ENCODE measurements at regions not wholly inside any gene's neighbourhood (a gene's known extent, or its start where the extent isn't known, plus 50 kb on each side); places are given as distances from the start of the nearest gene placed in this dataset.

DNA sequence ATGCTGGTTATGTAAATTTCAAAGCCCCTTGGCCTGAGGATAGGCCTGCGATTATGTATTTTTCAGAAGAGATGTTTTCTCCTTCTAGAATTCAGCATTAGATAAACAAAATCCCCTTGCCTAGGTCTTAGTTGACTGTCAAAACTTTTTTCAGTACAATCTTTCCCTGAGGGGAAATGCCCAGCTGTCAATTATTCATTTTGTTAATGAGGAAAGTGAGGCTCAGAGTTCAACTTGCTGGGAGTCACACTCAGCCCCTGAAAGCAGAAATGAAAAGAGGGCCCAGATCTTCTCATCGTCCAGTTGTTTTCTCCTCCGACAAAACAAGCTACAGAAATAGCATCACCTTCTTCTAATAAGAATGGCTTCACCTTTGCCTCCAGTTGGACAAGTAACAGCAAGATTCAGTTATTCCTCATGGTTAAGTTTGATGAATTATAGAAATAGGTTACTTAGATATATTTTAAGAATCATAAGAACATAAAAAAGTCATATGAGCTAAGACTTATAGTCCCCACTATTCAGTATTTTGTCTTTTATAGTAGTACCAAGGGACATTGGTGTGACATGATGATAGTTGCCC lies 627.1 kb upstream of the WWC1 start:
- Mint-ChIP-seq H3K4me1 (no peaks in the 10 kb centered on the region), H3K9me3 (no peaks in the 10 kb centered on the region), H3K27me3 (no peaks in the 10 kb centered on the region), H3K4me3 (no peak overlapping the region), H3K36me3 (no peaks in the 10 kb centered on the region), H3K27ac (no peak overlapping the region)

DNA sequence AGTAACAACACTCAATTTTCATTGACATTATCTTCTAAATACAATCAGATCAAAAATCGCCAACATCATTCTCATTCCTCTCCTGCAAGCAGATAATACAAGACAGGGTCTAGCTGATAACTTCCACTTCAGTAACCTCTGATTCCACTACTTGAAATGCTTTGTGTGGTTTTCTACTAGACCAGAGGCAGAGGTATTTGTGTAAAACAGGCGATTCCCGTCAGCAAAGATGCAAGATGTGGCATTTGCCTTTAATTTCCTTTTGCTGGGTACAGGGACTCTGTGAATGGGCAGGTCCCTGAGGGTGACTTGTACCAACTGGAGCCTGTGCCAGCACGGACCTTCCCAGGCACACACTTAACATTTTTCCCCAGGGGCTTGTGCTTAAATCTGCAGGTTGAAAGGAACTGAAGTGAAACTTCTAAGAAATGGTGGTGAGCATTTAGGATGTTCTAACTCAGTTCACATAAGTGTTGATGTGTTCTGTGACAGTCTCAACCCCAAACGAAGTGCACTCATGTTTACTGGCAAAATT lies 625.5 kb upstream of the WWC1 start:
- no peaks in the 10 kb centered on the region for H3K4me1 Mint-ChIP-seq
- H3K4me3 Mint-ChIP-seq: no peak overlapping the region
- H3K36me3 Mint-ChIP-seq: no peaks in the 10 kb centered on the region
- H3K27ac Mint-ChIP-seq: no peak overlapping the region
- no peaks in the 10 kb centered on the region for H3K9me3 Mint-ChIP-seq
- no peaks in the 10 kb centered on the region for H3K27me3 Mint-ChIP-seq

DNA sequence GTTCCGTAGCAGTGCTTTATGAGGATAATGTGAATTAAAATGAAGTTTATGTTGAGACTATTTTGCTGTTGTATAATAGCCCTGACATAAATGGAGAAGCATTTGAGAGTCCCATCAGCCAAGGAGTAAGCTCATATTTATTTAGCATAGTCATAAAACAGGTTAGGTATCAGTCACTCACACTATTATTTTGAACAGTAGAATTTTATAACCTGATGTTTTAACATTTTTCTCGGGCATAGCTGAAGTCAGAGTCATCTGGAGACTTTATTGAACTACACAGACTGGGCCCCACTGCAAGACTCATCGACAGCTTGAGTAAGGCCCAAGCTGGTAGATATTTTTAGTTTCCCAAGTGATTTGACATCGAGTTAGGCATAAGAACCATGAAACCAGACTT lies 620.3 kb upstream of the WWC1 start:
- no peak overlapping the region for H3K4me3 Mint-ChIP-seq
- no peaks in the 10 kb centered on the region for H3K4me1 Mint-ChIP-seq
- no peaks in the 10 kb centered on the region for H3K36me3 Mint-ChIP-seq
- no peaks in the 10 kb centered on the region for H3K27me3 Mint-ChIP-seq
- no peaks in the 10 kb centered on the region for H3K9me3 Mint-ChIP-seq
- H3K27ac Mint-ChIP-seq: no peak overlapping the region

- H3K9me3 Mint-ChIP-seq: no peaks in the 10 kb centered on the region
- H3K36me3 Mint-ChIP-seq: no peaks in the 10 kb centered on the region
- no peaks in the 10 kb centered on the region for H3K27me3 Mint-ChIP-seq
- no peak overlapping the region for H3K27ac Mint-ChIP-seq
- no peak overlapping the region for H3K4me3 Mint-ChIP-seq
- no peaks in the 10 kb centered on the region for H3K4me1 Mint-ChIP-seq
These were observed 617.5 kb upstream of the WWC1 start for GRCh38 chr5:167673942-167674341.

- H3K9me3 Mint-ChIP-seq: peaks cover 12% of the 10 kb centered on the region
- H3K27ac Mint-ChIP-seq: no peak overlapping the region
- no peaks in the 10 kb centered on the region for H3K27me3 Mint-ChIP-seq
- H3K4me3 Mint-ChIP-seq: no peak overlapping the region
- no peaks in the 10 kb centered on the region for H3K36me3 Mint-ChIP-seq
- H3K4me1 Mint-ChIP-seq: no peaks in the 10 kb centered on the region
These were observed 613.0 kb upstream of the WWC1 start for GRCh38 chr5:167678481-167678880.

DNA sequence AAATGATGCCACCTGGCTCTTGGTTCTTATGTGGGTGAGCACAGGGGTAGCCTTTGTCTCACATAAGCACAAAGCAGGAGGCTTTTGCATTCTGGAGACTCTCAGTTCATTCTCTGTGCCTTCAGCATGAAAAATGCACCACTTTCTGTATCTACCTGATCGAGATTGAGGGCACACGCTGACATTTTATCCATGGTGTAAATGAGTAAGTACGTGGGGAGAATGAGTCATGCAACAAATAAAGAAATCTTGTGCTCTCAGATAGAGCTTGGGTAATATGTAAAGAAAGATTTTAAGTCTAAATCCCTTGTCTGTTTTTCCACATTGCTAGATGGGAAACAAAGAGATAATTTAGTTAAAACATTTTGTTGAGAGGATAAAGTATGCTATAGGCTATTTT lies 607.2 kb upstream of the WWC1 start:
- Mint-ChIP-seq H3K27ac (no peak overlapping the region), H3K4me3 (no peak overlapping the region), H3K4me1 (no peaks in the 10 kb centered on the region), H3K27me3 (no peaks in the 10 kb centered on the region), H3K9me3 (peaks cover 26% of the 10 kb centered on the region), H3K36me3 (no peaks in the 10 kb centered on the region)

GRCh38 chr5:167688341-167689130 lies 602.9 kb upstream of the WWC1 start:
- Mint-ChIP-seq H3K27me3 (no peaks in the 10 kb centered on the region), H3K9me3 (peaks cover 12% of the 10 kb centered on the region), H3K4me3 (no peak overlapping the region), H3K36me3 (no peaks in the 10 kb centered on the region), H3K27ac (no peak overlapping the region), H3K4me1 (no peaks in the 10 kb centered on the region)

DNA sequence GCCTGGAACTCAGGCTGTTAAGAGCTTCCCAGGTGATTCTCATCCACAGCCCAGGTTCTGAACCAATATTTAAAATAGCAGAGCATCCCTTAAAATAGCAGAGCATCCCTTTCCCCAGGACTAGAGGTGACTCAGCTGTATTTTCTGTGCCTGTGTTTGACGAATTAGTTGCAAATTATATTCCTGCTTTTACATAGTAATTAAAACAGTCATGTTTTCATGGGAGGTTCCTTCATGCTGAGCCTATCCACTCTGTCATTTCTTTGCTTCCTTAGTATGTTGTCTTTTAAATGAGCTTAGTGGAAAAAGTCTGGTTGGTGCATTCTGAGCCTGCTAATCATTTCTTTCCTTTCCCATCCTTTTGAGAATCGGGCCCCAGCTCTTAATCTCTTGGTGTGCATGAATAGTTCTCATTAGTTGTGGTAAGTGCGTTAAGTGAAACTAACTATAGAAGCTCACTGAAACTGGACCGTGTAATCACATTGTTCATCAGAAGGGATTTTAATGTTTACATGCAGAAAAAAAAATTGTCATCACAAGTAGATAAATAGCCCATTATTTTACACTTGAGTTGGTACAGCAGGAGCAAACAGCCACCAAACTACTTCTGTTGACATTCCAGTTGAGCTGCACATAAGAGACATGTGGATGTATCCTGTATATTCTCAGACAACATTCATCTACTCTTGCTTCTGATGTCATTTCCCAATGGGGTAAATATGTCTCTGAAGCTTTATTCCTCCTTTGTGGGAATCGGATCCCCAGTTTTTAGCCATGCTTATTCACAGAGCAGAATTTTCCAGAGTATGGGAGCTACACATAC lies 596.9 kb upstream of the WWC1 start:
- Mint-ChIP-seq H3K9me3 (no peaks in the 10 kb centered on the region), H3K27ac (no peak overlapping the region), H3K4me3 (no peak overlapping the region), H3K27me3 (no peaks in the 10 kb centered on the region), H3K36me3 (no peaks in the 10 kb centered on the region), H3K4me1 (no peaks in the 10 kb centered on the region)

DNA sequence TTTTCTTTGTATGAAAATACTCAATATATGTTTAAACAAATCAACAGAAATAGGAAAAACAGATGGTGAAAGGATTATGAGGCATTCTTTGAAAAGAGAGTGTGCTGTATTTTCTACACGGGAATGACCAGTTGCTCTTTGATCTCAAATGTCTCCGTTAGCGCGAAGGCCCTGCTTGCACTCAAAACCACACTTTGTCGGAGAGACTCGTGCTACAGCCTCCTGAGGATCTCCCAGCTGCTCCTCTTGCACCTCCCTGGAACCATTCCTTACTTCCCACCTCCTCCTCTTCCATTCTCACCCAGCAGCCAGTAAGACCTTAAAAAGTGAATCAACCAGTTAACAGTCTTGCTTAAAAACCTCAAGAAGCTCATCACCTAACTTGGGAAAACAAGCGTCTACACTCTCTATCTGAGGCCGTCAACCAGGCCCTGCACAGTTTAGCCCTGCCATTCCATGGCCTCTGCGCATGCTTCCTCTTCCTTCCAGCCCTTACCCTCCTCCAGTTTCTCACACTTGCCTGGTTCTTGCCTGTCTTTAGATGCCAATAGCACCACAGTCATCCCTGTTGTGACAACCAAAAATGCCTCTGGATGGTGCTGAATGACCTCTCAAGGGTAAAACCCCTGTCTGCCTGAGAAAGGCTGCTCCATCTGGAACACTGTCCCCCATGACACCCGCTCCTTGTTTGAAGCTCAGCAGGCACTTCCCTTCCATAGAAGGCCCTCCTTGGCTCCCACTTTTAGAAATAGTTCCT lies 594.7 kb upstream of the WWC1 start:
- Mint-ChIP-seq H3K4me1 (no peaks in the 10 kb centered on the region), H3K9me3 (no peaks in the 10 kb centered on the region), H3K27me3 (no peaks in the 10 kb centered on the region), H3K27ac (no peak overlapping the region), H3K4me3 (no peak overlapping the region), H3K36me3 (no peaks in the 10 kb centered on the region)

DNA sequence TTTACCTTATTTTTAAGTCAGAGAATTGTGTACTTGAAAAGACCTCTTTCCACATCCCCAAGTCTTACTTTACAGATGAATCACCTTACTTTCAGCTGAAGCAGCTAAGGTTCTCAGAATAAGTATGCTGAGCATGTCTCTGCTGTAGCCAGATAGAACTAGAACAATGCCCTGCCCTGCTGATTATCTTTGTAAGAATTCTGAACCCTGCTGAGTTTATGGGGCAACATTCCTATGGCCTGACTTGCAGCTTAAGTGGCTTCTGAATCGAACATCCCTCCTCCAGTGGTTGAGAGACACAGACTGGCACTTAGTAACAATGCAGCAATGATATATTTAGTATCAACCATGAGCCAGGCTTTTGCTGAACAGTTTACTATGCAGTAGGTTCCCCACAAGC lies 592.0 kb upstream of the WWC1 start:
- peaks cover 2% of the 10 kb centered on the region for H3K27me3 Mint-ChIP-seq
- H3K4me1 Mint-ChIP-seq: no peaks in the 10 kb centered on the region
- H3K27ac Mint-ChIP-seq: no peak overlapping the region
- H3K9me3 Mint-ChIP-seq: no peaks in the 10 kb centered on the region
- H3K36me3 Mint-ChIP-seq: no peaks in the 10 kb centered on the region
- H3K4me3 Mint-ChIP-seq: no peak overlapping the region

- H3K27ac Mint-ChIP-seq: no peak overlapping the region
- no peak overlapping the region for H3K4me3 Mint-ChIP-seq
- no peaks in the 10 kb centered on the region for H3K36me3 Mint-ChIP-seq
- no peaks in the 10 kb centered on the region for H3K9me3 Mint-ChIP-seq
- H3K27me3 Mint-ChIP-seq: peaks cover 2% of the 10 kb centered on the region
- H3K4me1 Mint-ChIP-seq: no peaks in the 10 kb centered on the region
These were observed 590.4 kb upstream of the WWC1 start for GRCh38 chr5:167701051-167701450.

DNA sequence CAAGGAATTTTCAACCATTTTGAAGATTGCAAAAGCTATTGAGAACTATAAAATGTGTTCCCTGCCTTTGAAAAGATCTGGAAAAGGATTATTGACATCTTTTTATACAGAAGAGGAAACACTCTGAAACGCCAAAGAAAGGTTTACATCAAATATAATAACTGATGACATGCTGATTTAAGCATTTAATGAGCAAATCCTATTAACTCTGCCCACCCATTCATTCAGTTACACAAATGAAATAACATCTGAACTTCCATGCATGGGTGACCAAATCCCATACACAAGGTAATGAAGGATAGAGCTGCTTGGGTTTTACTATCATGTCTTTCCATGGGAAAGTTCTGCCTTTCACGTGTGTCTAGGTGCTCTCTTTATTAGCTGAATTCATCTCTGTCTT lies 589.4 kb upstream of the WWC1 start:
- H3K4me1 Mint-ChIP-seq: no peaks in the 10 kb centered on the region
- no peaks in the 10 kb centered on the region for H3K9me3 Mint-ChIP-seq
- H3K4me3 Mint-ChIP-seq: no peak overlapping the region
- H3K27me3 Mint-ChIP-seq: peaks cover 2% of the 10 kb centered on the region
- no peak overlapping the region for H3K27ac Mint-ChIP-seq
- no peaks in the 10 kb centered on the region for H3K36me3 Mint-ChIP-seq

DNA sequence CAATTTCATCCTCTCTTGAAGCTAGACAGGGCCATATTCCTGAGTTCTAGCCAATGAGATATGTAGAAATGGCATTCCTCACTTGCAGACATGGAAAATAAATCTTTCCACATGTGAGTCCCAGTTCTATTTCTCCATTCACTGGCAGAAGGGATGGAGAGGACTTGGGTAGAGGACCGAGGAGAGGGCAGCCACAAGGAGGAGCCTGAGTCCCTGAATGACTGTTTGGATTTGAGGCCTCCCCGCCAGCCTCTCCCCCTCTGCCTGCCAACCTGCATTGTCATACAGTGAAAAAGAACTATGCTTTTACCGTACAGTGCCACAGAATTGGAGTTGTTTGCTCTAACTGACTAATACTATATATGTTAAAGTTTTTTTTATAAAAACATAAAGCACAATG lies 583.0 kb upstream of the WWC1 start:
- H3K27me3 Mint-ChIP-seq: no peaks in the 10 kb centered on the region
- no peak overlapping the region for H3K27ac Mint-ChIP-seq
- no peaks in the 10 kb centered on the region for H3K4me1 Mint-ChIP-seq
- H3K4me3 Mint-ChIP-seq: no peak overlapping the region
- no peaks in the 10 kb centered on the region for H3K9me3 Mint-ChIP-seq
- H3K36me3 Mint-ChIP-seq: no peaks in the 10 kb centered on the region

DNA sequence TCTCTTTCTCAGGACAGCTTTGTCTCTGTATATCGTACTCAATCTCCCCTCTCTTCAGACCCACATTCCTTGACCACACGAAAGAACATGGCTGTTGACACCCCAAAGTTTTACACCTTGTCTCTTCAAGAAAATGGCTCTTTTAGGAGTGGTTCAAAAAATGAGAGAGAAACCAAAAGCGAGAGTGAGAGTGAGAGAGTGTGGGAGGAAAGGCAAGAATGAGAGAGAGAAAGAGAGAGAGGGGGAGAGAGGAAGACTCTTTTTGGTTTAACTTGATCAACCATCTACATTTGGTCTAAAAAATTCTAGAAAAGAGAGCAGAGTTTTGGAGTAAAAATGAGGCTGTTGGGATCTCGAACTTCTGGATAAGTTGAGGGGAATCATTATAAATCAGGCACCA lies 581.8 kb upstream of the WWC1 start:
- Mint-ChIP-seq H3K9me3 (no peaks in the 10 kb centered on the region), H3K27me3 (no peaks in the 10 kb centered on the region), H3K4me3 (no peak overlapping the region), H3K4me1 (no peaks in the 10 kb centered on the region), H3K27ac (no peak overlapping the region), H3K36me3 (no peaks in the 10 kb centered on the region)

DNA sequence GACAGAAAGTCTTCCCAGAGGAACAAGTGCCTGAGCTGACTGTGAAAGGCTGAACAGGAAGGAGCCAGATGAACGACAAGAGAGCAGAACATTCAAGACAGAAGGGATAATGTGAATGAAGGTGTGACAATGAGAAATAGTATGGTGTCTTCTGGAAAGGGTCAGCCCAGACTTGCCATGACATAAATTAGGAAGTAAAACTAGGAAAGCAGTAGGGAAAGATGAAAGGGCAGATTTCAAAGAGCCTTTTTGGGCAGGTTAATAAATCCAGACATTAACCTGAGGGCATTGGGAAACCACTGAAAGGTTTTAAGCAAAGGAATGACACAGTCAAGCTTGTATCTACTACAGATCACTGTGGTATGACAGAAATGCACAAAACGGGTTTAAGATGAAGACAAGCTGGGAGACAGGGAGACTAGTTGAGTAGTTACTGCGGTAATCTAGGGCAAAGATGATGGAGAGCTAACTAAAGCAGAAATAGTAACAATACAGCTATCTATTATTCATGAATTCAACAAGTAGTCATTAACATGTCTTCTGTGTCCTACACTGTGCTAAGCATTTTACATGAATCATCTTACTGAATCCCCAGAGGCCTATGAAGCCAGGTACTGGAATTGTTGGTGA lies 580.9 kb upstream of the WWC1 start:
- Mint-ChIP-seq H3K4me1 (no peaks in the 10 kb centered on the region), H3K36me3 (no peaks in the 10 kb centered on the region), H3K27me3 (no peaks in the 10 kb centered on the region), H3K27ac (no peak overlapping the region), H3K9me3 (no peaks in the 10 kb centered on the region), H3K4me3 (no peak overlapping the region)
